ENCODE measurements at regions not wholly inside any gene's neighbourhood (a gene's known extent, or its start where the extent isn't known, plus 50 kb on each side); places are given as distances from the start of the nearest gene placed in this dataset.
A peak's percentile ranks its signal among the peaks of the same experiment; 100 is the strongest.
"Not testable (repeated sequence)": the region's sequence is repeated elsewhere in the genome, so short reads cannot be mapped to it uniquely, and the experiment has no call there.

GRCh38 chr6:25202504-25202903 is 76.7 kb upstream of the CARMIL1 start:
- in situ Hi-C loops (cut with HindIII; ENCODE audit: low pct_unique_long_range_greater_than_20kb, low sequenced_read_pairs): no loop called here
- TF ChIP-seq JUND (IDR thresholded peaks at IDR 0.05; ENCODE audit: low read depth): no peak
- DNase-seq (ENCODE audit: low read depth in 1 of 2, low spot score in 1 of 2): peak in 1 of 2 experiments; percentile 39

- no peak for TF ChIP-seq JUND (IDR thresholded peaks at IDR 0.05; ENCODE audit: low read depth)
- DNase-seq (ENCODE audit: low read depth in 1 of 2, low spot score in 1 of 2): no peak
- in situ Hi-C loops (cut with HindIII; ENCODE audit: low pct_unique_long_range_greater_than_20kb, low sequenced_read_pairs): no loop called here
Observed at GRCh38 chr6:25205629-25206028, 73.5 kb upstream of the CARMIL1 start.

GRCh38 chr6:25207453-25208155 is 71.6 kb upstream of the CARMIL1 start:
- in situ Hi-C loops (cut with HindIII; ENCODE audit: low pct_unique_long_range_greater_than_20kb, low sequenced_read_pairs); DNase-seq (ENCODE audit: low read depth in 1 of 2, low spot score in 1 of 2): not testable (repeated sequence)

- in situ Hi-C loops (cut with HindIII; ENCODE audit: low pct_unique_long_range_greater_than_20kb, low sequenced_read_pairs): no loop called here
Observed at GRCh38 chr6:25215881-25216280, 63.3 kb upstream of the CARMIL1 start.

GRCh38 chr6:25217302-25217701 is 61.9 kb upstream of the CARMIL1 start:
- no peak for DNase-seq (ENCODE audit: low read depth in 1 of 2, low spot score in 1 of 2)
- TF ChIP-seq JUND (IDR thresholded peaks at IDR 0.05; ENCODE audit: low read depth): no peak
- in situ Hi-C loops (cut with HindIII; ENCODE audit: low pct_unique_long_range_greater_than_20kb, low sequenced_read_pairs): no loop called here

More at GRCh38 chr6:25215881-25216280, 63.3 kb upstream of the CARMIL1 start:
- TF ChIP-seq JUND (IDR thresholded peaks at IDR 0.05; ENCODE audit: low read depth): no peak
- peak in 1 of 2 experiments; percentile 32 for DNase-seq (ENCODE audit: low read depth in 1 of 2, low spot score in 1 of 2)

GRCh38 chr6:25217829-25218228 is 61.3 kb upstream of the CARMIL1 start:
- TF ChIP-seq JUND (IDR thresholded peaks at IDR 0.05; ENCODE audit: low read depth): no peak
- in situ Hi-C loops (cut with HindIII; ENCODE audit: low pct_unique_long_range_greater_than_20kb, low sequenced_read_pairs): no loop called here
- DNase-seq (ENCODE audit: low read depth in 1 of 2, low spot score in 1 of 2): no peak

GRCh38 chr6:25218346-25218745 is 60.8 kb upstream of the CARMIL1 start:
- in situ Hi-C loops (cut with HindIII; ENCODE audit: low pct_unique_long_range_greater_than_20kb, low sequenced_read_pairs): no loop called here
- no peak for DNase-seq (ENCODE audit: low read depth in 1 of 2, low spot score in 1 of 2)
- TF ChIP-seq JUND (IDR thresholded peaks at IDR 0.05; ENCODE audit: low read depth): no peak

- TF ChIP-seq JUND (IDR thresholded peaks at IDR 0.05; ENCODE audit: low read depth): no peak
- no peak for DNase-seq (ENCODE audit: low read depth in 1 of 2, low spot score in 1 of 2)
- in situ Hi-C loops (cut with HindIII; ENCODE audit: low pct_unique_long_range_greater_than_20kb, low sequenced_read_pairs): no loop called here
Observed at GRCh38 chr6:25219216-25219916, 59.8 kb upstream of the CARMIL1 start.

- DNase-seq (ENCODE audit: low read depth in 1 of 2, low spot score in 1 of 2): no peak
- TF ChIP-seq JUND (IDR thresholded peaks at IDR 0.05; ENCODE audit: low read depth): no peak
- in situ Hi-C loops (cut with HindIII; ENCODE audit: low pct_unique_long_range_greater_than_20kb, low sequenced_read_pairs): no loop called here
Observed at GRCh38 chr6:25219917-25220278, 59.3 kb upstream of the CARMIL1 start.

GRCh38 chr6:25220857-25221256 is 58.3 kb upstream of the CARMIL1 start:
- no peak for TF ChIP-seq JUND (IDR thresholded peaks at IDR 0.05; ENCODE audit: low read depth)
- in situ Hi-C loops (cut with HindIII; ENCODE audit: low pct_unique_long_range_greater_than_20kb, low sequenced_read_pairs): no loop called here
- no peak for DNase-seq (ENCODE audit: low read depth in 1 of 2, low spot score in 1 of 2)

- DNase-seq (ENCODE audit: low read depth in 1 of 2, low spot score in 1 of 2): no peak
- in situ Hi-C loops (cut with HindIII; ENCODE audit: low pct_unique_long_range_greater_than_20kb, low sequenced_read_pairs): no loop called here
- TF ChIP-seq JUND (IDR thresholded peaks at IDR 0.05; ENCODE audit: low read depth): no peak
Observed at GRCh38 chr6:25222006-25222678, 57.0 kb upstream of the CARMIL1 start.

- DNase-seq (ENCODE audit: low read depth in 1 of 2, low spot score in 1 of 2): peak; percentile 42 to 74
- in situ Hi-C loops (cut with HindIII; ENCODE audit: low pct_unique_long_range_greater_than_20kb, low sequenced_read_pairs): no loop called here
Observed at GRCh38 chr6:25223490-25223991, 55.6 kb upstream of the CARMIL1 start.

GRCh38 chr6:25224242-25224641 is 54.9 kb upstream of the CARMIL1 start:
- in situ Hi-C loops (cut with HindIII; ENCODE audit: low pct_unique_long_range_greater_than_20kb, low sequenced_read_pairs): no loop called here
- DNase-seq (ENCODE audit: low read depth in 1 of 2, low spot score in 1 of 2): no peak
- TF ChIP-seq JUND (IDR thresholded peaks at IDR 0.05; ENCODE audit: low read depth): no peak

More at GRCh38 chr6:25223490-25223991, 55.6 kb upstream of the CARMIL1 start:
- no peak for TF ChIP-seq JUND (IDR thresholded peaks at IDR 0.05; ENCODE audit: low read depth)

Measured in T47D (cell line).